Psoas muscle (tissue), 7 donors: ENCODE measurements at regions not wholly inside any gene's neighbourhood (a gene's known extent, or its start where the extent isn't known, plus 50 kb on each side); places are given as distances from the start of the nearest gene placed in this dataset.

Source experiments
- ATAC-seq, 4 donors: fragments of 200-7000 bp; cut with Tn5 transposase; one replicate each; pipeline ENCODE4 v1.9.1; 2020; ENCODE audit warnings: moderate library complexity in 3 of 4, mild to moderate bottlenecking in 2 of 4
- DNase-seq, 2 donors: peaks; one replicate each; pipeline ENCODE4 v3.0.0-alpha.2; 2020
- H3K27ac ChIP-seq: fragments of 200-600 bp; one replicate; pipeline ENCODE4 v1.8.0; 2022
- H3K27me3 ChIP-seq, 3 donors: fragments of 200-600 bp in 1 of 3; one replicate each; pipeline versions ENCODE4 v1.6.1 to v1.8.0; 2013 to 2022; ENCODE audit warnings: low read length in 2 of 3, mild to moderate bottlenecking in 2 of 3, moderate library complexity in 1 of 3; ENCODE audit not compliant: insufficient read depth in 3 of 3
- H3K36me3 ChIP-seq, 2 donors: fragments of 200-600 bp in 1 of 2; one replicate each; pipeline versions ENCODE4 v1.6.1 to v1.8.0; 2013 to 2022; ENCODE audit warnings: low read depth in 1 of 2, mild to moderate bottlenecking in 1 of 2, moderate library complexity in 1 of 2; ENCODE audit not compliant: insufficient read depth in 1 of 2
- H3K4me1 ChIP-seq: fragments of 200-600 bp; one replicate; pipeline ENCODE4 v1.8.0; 2022
- H3K4me3 ChIP-seq: fragments of 200-600 bp; one replicate; pipeline ENCODE4 v1.8.0; 2022; ENCODE audit warnings: mild to moderate bottlenecking
- H3K9me3 ChIP-seq: fragments of 200-600 bp; one replicate; pipeline ENCODE4 v1.8.0; 2022
- CTCF ChIP-seq: fragments of 200-600 bp; IDR thresholded peaks from one replicate; pipeline ENCODE4 v1.8.0; 2022; ENCODE audit warnings: antibody characterized with exemption
- WGBS, 3 donors: extraction: QIAGEN DNeasy Blood & Tissue Kit; methylation state at CpG; one replicate each; pipeline versions ENCODE4 v1.1.6 to v1.1.7; 2013; 5-methylcytosine and 5-hydroxymethylcytosine counted together
- intact Hi-C, 2 donors: fragments of 100-400 bp; cut with DNase I; formaldehyde crosslinking; loops; one replicate each; pipeline versions ENCODE4 v1.11.0 to v1.14.2; 2022
- donor health status: healthy with polysubstance abuse.
- donor health status: DM: no; HTN: no; CAD: no; lungs with moderate emphysema.
- donor health status: Bipolar disorder and iron deficiency.
- donor health status: healthy.
- donor health status: DM: yes; HTN: yes; CAD: no.
- donor health status: DM: no; HTN: no; CAD: no.
- donor health status: DM: yes; HTN: yes; CAD: no.

GRCh38 chr15:93209690-93210445 lies 120.9 kb upstream of the RGMA start:
- no peak for ATAC-seq
- H3K36me3 ChIP-seq, result no peaks in the 10 kb centered on the region
- 81 to 90% (median 87%) methylated on average over 11 of the region's 11 CpGs for WGBS, 3 donors

GRCh38 chr15:93206893-93207292 lies 117.9 kb upstream of the RGMA start:
- no peaks in the 10 kb centered on the region for H3K9me3 ChIP-seq
- DNase-seq (no peak), ATAC-seq (no peak)
- no peak overlapping the region for H3K4me3 ChIP-seq
- H3K27me3 ChIP-seq, result no peaks in the 10 kb centered on the region
- intact Hi-C loops, result no loop called here
- H3K27ac ChIP-seq, result no peak overlapping the region
- H3K36me3 ChIP-seq, result no peaks in the 10 kb centered on the region
- peaks cover 15% of the 10 kb centered on the region for H3K4me1 ChIP-seq
- TF ChIP-seq CTCF, result no peak
- 77 to 92% (median 80%) methylated on average over 1 of the region's 1 CpG for WGBS, 3 donors

More at GRCh38 chr15:93209690-93210445, 120.9 kb upstream of the RGMA start:
- Histone ChIP-seq H3K9me3 (no peaks in the 10 kb centered on the region), H3K4me1 (peaks cover 17% of the 10 kb centered on the region), H3K27me3 (no peaks in the 10 kb centered on the region), H3K27ac (no peak overlapping the region), H3K4me3 (no peak overlapping the region)
- no peak for DNase-seq
- intact Hi-C loops, result loop anchor here in 1 of 2 donors (10.0 kb wide), 1 partner anchor 175 kb away; no protein-coding TSS in a partner anchor
- TF ChIP-seq CTCF, result no peak

- peaks cover 17% of the 10 kb centered on the region for H3K4me1 ChIP-seq
- intact Hi-C loops, result no loop called here
- ATAC-seq (no peak), DNase-seq (no peak)
- H3K9me3 ChIP-seq, result no peaks in the 10 kb centered on the region
- H3K27ac ChIP-seq, result no peak overlapping the region
- WGBS, 3 donors, result 90 to 92% (median 90%) methylated on average over 8 of the region's 8 CpGs
- H3K27me3 ChIP-seq, result no peaks in the 10 kb centered on the region
- H3K4me3 ChIP-seq, result no peak overlapping the region
- no peaks in the 10 kb centered on the region for H3K36me3 ChIP-seq
- no peak for TF ChIP-seq CTCF
Measured at GRCh38 chr15:93205413-93205812, 116.4 kb upstream of the RGMA start.

GRCh38 chr15:93203036-93203435 lies 114.0 kb upstream of the RGMA start:
- WGBS, 3 donors, result 52 to 61% (median 59%) methylated on average over 1 of the region's 1 CpG
- intact Hi-C loops, result no loop called here
- ATAC-seq (peak in 1 of 4 donors; percentile 15), DNase-seq (no peak)
- no peaks in the 10 kb centered on the region for H3K36me3 ChIP-seq
- no peaks in the 10 kb centered on the region for H3K27me3 ChIP-seq
- TF ChIP-seq CTCF, result no peak
- H3K9me3 ChIP-seq, result peaks cover under 1% of the 10 kb centered on the region
- H3K4me1 ChIP-seq, result peaks cover 13% of the 10 kb centered on the region
- H3K27ac ChIP-seq, result peak overlapping the region; percentile 67
- no peak overlapping the region for H3K4me3 ChIP-seq
